RCC 7860 (cell line): ENCODE measurements at regions not wholly inside any gene's neighbourhood (a gene's known extent, or its start where the extent isn't known, plus 50 kb on each side); places are given as distances from the start of the nearest gene placed in this dataset.
A peak's percentile ranks its signal among the peaks of the same experiment; 100 is the strongest.

Experiments used
- DNase-seq: peaks from one replicate; pipeline ENCODE4 v3.0.0-alpha.2; 2015; ENCODE audit warnings: low spot score
- FAIRE-seq: peaks from 2 replicates; lab custom pipeline; 2012; peaks lifted over from hg19 to GRCh38; lab: Jason Lieb, UNC

- no peak for DNase-seq
- no peak for FAIRE-seq
Measured at GRCh38 chr11:37574361-37574760, 976.3 kb upstream of the RAG2 start.

- FAIRE-seq: no peak
- no peak for DNase-seq
Measured at GRCh38 chr11:37572491-37573171, 974.6 kb upstream of the RAG2 start.

- no peak for FAIRE-seq
- peak; percentile 13 for DNase-seq
Measured at GRCh38 chr11:37571246-37571645, 973.2 kb upstream of the RAG2 start.

GRCh38 chr11:37560991-37561390 is 963.0 kb upstream of the RAG2 start:
- DNase-seq (no peak), FAIRE-seq (no peak)

GRCh38 chr11:37560346-37560745 is 962.3 kb upstream of the RAG2 start:
- FAIRE-seq (no peak), DNase-seq (no peak)

- no peak for DNase-seq
- no peak for FAIRE-seq
Measured at GRCh38 chr11:37558619-37559210, 960.7 kb upstream of the RAG2 start.

GRCh38 chr11:37557990-37558389 is 960.0 kb upstream of the RAG2 start:
- no peak for DNase-seq
- FAIRE-seq: no peak

GRCh38 chr11:37552284-37552683 is 954.2 kb upstream of the RAG2 start:
- no peak for FAIRE-seq

GRCh38 chr11:37544491-37544890 is 946.5 kb upstream of the RAG2 start:
- DNase-seq (no peak), FAIRE-seq (no peak)

More at GRCh38 chr11:37552284-37552683, 954.2 kb upstream of the RAG2 start:
- no peak for DNase-seq

GRCh38 chr11:37533830-37534229 is 935.8 kb upstream of the RAG2 start:
- FAIRE-seq (no peak), DNase-seq (no peak)

GRCh38 chr11:37533087-37533486 is 935.1 kb upstream of the RAG2 start:
- FAIRE-seq: no peak
- DNase-seq: no peak

- FAIRE-seq: no peak
- DNase-seq: no peak
Measured at GRCh38 chr11:37532271-37532670, 934.2 kb upstream of the RAG2 start.

GRCh38 chr11:37527545-37527944 is 929.5 kb upstream of the RAG2 start:
- FAIRE-seq (no peak), DNase-seq (no peak)

GRCh38 chr11:37525336-37525735 is 927.3 kb upstream of the RAG2 start:
- no peak for FAIRE-seq

GRCh38 chr11:37519781-37520180 is 921.7 kb upstream of the RAG2 start:
- no peak for DNase-seq
- FAIRE-seq: no peak

More at GRCh38 chr11:37525336-37525735, 927.3 kb upstream of the RAG2 start:
- no peak for DNase-seq

- FAIRE-seq: peak; percentile 72
- DNase-seq: peak; percentile 17
Measured at GRCh38 chr11:37512156-37512780, 914.2 kb upstream of the RAG2 start.

GRCh38 chr11:37511425-37511933 is 913.4 kb upstream of the RAG2 start:
- peak; percentile 11 for DNase-seq
- peak; percentile 78 for FAIRE-seq

GRCh38 chr11:37509506-37509905 is 911.5 kb upstream of the RAG2 start:
- no peak for FAIRE-seq
- DNase-seq: no peak

- DNase-seq (no peak), FAIRE-seq (no peak)
Measured at GRCh38 chr11:37506531-37506930, 908.5 kb upstream of the RAG2 start.

- peak; percentile 18 for DNase-seq
- no peak for FAIRE-seq
Measured at GRCh38 chr11:37505406-37505805, 907.4 kb upstream of the RAG2 start.

GRCh38 chr11:37504921-37505320 is 906.9 kb upstream of the RAG2 start:
- peak; percentile 92 for DNase-seq
- FAIRE-seq: no peak

GRCh38 chr11:37504060-37504611 is 906.1 kb upstream of the RAG2 start:
- DNase-seq (peak; percentile 98), FAIRE-seq (peak; percentile 98)
